HG03378 (cell line): ENCODE measurements at regions not wholly inside any gene's neighbourhood (a gene's known extent, or its start where the extent isn't known, plus 50 kb on each side); places are given as distances from the start of the nearest gene placed in this dataset.

Experiments used
- ATAC-seq: cut with Tn5 transposase; IDR thresholded peaks from one replicate; pipeline ENCODE4 v1.9.1; 2021; ENCODE audit warnings: mild to moderate bottlenecking, moderate library complexity; ENCODE audit not compliant: unreplicated experiment

DNA sequence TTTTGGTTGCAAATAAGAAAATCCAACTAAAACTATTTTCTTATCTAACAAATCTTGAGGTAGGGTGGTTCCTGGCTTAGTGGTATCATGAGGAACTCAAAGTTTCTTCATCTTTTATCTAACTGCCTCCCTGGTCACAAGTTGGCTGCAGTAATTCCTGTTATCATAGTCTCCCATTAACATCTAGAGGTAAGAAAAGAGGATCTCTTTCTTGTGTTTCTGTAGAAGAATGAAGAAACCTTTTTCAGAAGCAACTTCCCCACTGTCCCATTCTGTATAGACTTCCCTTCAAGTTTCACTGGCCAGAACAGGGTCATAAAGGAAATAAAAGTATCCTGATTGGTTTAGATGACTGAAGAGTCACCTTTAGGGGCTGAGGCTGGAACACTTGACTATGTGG is 81.8 kb upstream of the ELL2 start:
- ATAC-seq, result no peak

DNA sequence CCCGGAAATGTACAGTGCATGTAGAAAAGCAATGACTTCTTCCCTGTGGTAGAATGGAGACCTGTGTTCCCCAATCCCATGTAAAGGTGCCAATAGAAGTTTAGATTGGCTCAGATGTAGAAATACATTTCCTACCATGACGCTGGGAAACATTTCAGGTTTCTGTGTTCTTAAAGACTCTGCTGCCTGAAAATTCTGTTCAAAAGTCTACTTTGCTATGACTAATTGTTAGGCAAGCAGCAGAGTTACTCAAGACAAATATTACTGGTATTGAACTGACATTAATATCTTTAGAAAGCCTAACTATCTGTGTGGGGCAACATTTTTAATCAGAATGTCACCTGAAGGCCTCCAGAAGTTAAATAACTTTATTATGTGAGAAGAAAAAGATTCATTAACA is 75.5 kb upstream of the ELL2 start:
- no peak for ATAC-seq

GRCh38 chr5:96036301-96036700 is 74.7 kb upstream of the ELL2 start:
- no peak for ATAC-seq

DNA sequence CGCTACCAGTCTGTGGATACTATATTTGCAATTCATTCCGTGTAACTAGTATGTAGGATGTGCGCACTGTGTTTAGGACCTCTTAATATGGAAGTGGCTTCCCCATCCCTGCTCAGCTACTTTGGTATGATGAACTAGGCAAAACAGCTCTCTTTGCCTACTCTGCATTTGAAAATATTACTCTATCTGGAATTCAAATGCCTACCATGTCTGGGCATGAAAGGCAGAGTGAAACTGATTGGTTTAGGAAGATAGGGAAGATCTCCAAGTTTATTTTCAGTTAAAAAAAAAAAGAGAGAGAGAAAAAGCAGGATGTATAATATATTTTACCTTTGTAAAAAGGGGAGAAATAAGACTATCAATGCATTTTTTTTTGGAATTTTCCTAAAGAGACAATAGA is 74.1 kb upstream of the ELL2 start:
- ATAC-seq, result no peak

DNA sequence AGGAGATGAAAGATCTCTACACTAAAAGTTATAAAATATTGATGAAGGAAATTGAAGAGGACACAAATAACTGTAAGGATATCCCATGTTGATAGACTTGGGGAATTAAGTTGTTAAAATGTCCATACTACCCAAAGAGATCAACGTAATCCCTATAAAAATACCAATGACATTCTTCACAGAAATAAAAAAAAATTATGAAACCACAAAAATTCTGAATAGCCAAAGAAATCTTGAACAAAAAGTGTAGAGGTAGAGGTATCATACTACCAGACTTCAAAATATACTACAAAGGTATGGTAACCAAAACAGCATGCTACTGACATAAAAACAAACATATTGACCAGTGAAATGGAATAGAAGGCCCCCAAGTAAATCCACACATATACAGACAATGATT is 71.5 kb upstream of the ELL2 start:
- ATAC-seq, result no peak

DNA sequence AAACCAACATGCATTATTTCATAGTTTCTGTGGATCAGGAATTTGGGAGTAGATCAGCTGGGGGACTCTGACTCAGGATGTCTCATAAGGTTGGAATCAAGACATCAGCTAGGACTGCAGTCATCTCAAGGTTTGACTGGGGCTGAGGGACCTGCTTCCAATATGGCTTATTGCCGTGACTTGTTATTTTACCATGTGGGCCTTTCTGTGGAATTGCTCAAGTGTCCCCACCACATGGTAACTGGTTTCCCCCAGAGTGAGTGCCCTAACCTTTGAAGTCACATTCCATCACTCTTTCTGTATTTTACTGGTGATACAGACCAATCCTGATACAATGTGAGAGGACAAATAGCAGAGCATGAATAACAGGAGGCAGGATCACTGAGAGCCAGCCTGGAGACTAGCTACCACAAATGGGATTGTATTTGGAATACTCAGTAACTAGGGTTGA is 70.2 kb upstream of the ELL2 start:
- ATAC-seq, result no peak

- ATAC-seq, result no peak
Measured at GRCh38 chr5:96031180-96031579, 69.5 kb upstream of the ELL2 start.

DNA sequence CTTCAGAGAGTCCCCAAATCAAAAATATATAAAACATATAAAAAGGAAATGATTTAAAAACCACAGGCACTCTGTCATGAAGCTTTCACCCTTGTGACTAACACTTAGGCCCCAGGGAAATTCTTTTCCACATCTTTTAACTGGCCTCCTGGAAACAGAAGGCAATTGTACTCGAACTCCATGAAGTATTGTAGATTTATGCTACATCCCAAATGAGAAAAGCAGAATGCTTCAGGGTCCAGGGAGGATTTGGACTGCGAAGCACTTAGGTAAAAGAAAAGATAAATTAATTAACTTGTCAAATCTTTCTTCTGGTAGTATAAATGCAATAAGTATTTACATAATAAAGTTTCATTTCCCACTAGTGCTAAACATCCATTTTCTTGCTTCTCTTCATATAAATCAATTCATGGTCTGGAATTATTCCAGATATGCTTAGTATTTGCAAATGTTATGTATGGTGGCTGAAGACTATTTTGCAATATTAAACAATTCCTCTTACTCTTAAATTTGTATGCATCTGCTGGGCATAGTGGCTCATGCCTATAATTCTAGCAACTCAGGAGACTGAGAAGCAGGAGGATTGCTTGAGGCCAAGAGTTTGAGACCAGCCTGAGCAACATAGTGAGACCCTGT is 64.9 kb upstream of the ELL2 start:
- ATAC-seq, result no peak

DNA sequence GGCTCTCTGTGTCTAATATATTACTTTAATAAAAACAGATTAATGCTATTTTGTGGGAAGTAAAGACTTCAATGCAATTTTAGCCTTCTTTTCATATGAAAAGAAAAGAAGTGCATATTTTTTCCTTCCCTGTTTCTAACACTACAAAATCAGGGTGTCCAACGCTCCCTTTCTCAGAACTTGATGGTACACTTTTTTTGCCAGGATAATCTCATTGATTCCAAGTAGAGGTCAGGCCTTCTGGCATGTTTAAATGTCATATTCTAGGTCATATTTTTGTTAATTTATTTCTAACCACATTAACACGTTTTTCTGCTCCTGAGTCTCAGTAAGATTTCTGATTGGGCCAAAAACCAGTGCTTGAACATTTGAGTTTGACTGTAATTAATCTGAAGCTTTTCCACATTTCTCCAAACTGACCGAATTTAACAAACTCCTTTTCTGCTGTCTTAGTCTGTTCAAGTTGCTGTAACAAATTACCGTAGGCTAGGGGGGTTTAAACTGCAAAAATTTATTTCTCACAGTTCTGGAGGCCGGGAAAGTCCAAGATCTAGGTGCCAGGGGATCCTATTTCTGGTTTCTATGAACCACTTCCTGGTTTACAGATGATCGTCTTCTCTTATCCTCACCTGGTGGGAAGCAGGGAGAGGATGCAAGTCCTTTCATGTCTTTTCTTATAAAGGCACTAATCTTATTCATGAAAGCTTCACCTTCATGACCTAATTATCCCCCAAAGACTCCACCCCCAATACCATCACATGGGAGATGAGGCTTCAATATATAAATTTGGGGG is 63.2 kb upstream of the ELL2 start:
- no peak for ATAC-seq

GRCh38 chr5:96023518-96023917 is 61.9 kb upstream of the ELL2 start:
- no peak for ATAC-seq

GRCh38 chr5:96022971-96023370 is 61.3 kb upstream of the ELL2 start:
- ATAC-seq, result no peak

DNA sequence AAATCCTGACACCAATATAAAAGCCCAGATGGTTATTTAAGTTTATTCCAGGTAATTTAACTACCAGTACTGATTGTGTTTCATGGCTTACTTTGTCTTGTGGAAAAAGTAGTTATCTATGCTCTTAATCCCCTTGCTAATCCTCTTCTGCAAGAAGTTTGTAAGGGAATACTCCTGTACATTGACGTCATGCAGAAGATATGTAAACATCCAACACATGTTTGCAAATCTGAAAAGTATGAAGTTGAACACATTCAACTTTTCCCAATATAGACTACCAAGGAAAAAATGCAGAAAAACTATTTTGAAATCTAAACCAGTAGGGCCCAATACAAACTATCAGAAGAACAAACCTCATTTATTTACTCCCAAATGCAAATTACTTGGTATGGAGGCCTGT is 56.3 kb upstream of the ELL2 start:
- ATAC-seq, result no peak

GRCh38 chr5:96016216-96016615 is 54.6 kb upstream of the ELL2 start:
- no peak for ATAC-seq

DNA sequence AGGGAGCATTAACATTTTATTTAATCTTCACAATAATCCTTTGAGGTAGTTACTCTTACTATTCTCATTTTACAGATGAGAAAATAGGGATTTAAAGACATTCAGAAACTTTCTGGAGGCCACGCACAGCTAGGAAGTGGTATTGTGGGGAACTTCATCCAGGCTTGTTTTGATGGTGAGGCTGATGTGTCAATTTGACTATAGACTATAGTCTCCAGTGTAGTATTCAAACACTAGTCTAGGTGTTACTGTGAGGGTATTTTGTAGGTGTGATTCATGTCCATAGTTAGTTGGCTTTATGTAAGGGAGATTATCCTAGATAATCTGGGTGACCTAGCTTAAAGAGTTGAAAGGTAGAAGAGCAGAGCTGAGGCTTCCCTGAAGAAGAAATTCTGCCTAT is 54.1 kb upstream of the ELL2 start:
- ATAC-seq, result no peak

- no peak for ATAC-seq
Measured at GRCh38 chr5:96014395-96014794, 52.7 kb upstream of the ELL2 start.

- no peak for ATAC-seq
Measured at GRCh38 chr5:96013254-96013653, 51.6 kb upstream of the ELL2 start.

GRCh38 chr5:96012399-96012798 is 50.7 kb upstream of the ELL2 start:
- no peak for ATAC-seq
